ENCODE measurements at regions not wholly inside any gene's neighbourhood (a gene's known extent, or its start where the extent isn't known, plus 50 kb on each side); places are given as distances from the start of the nearest gene placed in this dataset.

DNA sequence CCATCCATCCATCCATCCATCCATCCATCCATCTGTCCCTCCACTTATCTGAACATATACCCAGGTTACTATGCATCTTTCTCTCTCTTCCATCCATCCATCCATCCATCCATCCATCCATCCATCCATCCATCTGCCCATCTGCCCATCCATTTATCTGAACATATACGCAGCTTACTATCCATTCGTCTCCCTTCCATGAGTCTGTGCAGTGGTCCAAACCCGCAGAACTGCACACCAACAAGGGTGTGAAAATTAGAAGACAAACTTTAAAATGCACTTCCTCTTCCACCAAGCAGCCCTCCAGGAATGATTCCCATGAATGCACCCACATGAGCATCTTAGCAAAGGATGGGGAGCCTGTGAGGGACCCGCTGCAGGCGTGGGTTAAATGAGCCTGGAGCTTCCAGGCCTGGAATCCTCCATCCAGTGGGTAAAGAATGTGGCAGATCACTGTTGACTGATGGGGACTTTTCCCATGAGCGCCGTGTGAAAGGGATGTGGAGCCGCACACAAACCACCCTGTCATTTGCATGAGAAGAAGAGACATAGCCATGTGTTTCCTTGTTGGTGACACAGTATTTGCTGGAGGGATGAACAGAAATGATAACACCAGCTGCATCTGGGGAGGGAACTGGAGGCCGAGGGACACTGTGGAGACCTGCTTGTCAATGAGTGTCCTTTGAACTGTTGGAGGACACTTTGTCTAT, 376.6 kb downstream of the ADGRD1 start (continued):
- TF ChIP-seq KDM5A (IDR thresholded peaks at IDR 0.05; ENCODE audit: low read length), result no peak
- TF ChIP-seq SIN3A (conservative IDR thresholded peaks at IDR 0.05 in 1 of 2, IDR thresholded peaks at IDR 0.05 in 1 of 2; ENCODE audit: low read depth in 1 of 2, low read length in 2 of 2), result no peak
- TF ChIP-seq, protein P1, sequence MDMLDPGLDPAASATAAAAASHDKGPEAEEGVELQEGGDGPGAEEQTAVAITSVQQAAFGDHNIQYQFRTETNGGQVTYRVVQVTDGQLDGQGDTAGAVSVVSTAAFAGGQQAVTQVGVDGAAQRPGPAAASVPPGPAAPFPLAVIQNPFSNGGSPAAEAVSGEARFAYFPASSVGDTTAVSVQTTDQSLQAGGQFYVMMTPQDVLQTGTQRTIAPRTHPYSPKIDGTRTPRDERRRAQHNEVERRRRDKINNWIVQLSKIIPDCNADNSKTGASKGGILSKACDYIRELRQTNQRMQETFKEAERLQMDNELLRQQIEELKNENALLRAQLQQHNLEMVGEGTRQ (IDR thresholded peaks at IDR 0.05; ENCODE audit: low read length), result no peak
- TF ChIP-seq CBX5 (IDR thresholded peaks at IDR 0.05; ENCODE audit: low read depth, low read length), result no peak
- no peak for TF ChIP-seq GABPA (IDR thresholded peaks at IDR 0.05; ENCODE audit: borderline replicate concordance, insufficient read depth, low read length)
- no peak for TF ChIP-seq ASH2L (IDR thresholded peaks at IDR 0.05; ENCODE audit: low read length)

Measured in H1 (cell line).